ENCODE measurements at regions not wholly inside any gene's neighbourhood (a gene's known extent, or its start where the extent isn't known, plus 50 kb on each side); places are given as distances from the start of the nearest gene placed in this dataset.

GRCh38 chr7:28293527-28293835 is 112.9 kb upstream of the JAZF1 start:
- Histone ChIP-seq H3K79me2 (ENCODE audit: control insufficient read depth, insufficient read depth, low read length) (no peaks in the 10 kb centered on the region), H3K9ac (ENCODE audit: insufficient read depth in 1 of 2, low read depth in 2 of 2, low read length in 2 of 2) (no peak overlapping the region), H3K4me1 (replicated peaks in 1 of 2; ENCODE audit: control insufficient read depth in 2 of 2, insufficient read depth in 2 of 2, low read length in 2 of 2) (no peaks in the 10 kb centered on the region), H3K4me2 (ENCODE audit: insufficient read depth, low read length) (no peak overlapping the region), H3K27ac (ENCODE audit: extremely low read depth, low read depth, low read length) (no peak overlapping the region), H3K27me3 (ENCODE audit: control insufficient read depth in 2 of 2, insufficient read depth in 2 of 2, low read length in 2 of 2) (no peaks in the 10 kb centered on the region), H3K9me1 (ENCODE audit: control insufficient read depth, insufficient read depth, low read length) (no peaks in the 10 kb centered on the region), H3K36me3 (ENCODE audit: control insufficient read depth, insufficient read depth, low read length) (no peaks in the 10 kb centered on the region), H4K20me1 (replicated peaks; ENCODE audit: control insufficient read depth, insufficient read depth, low read length) (peaks cover 4% of the 10 kb centered on the region; the same call in 1 of the 2 replicates), H3K9me3 (replicated peaks; ENCODE audit: control insufficient read depth, insufficient read depth, low read depth, low read length) (no peaks in the 10 kb centered on the region), H3K4me3 (no peak overlapping the region), H2AFZ (ENCODE audit: low read depth, low read length) (no peak overlapping the region)
- no TSS peak for BruUV-seq (replicated peaks)
- ChIA-PET CTCF (ENCODE audit: low intra/inter-chr PET ratio) (no interaction called here), POLR2A (no interaction called here)
- WGBS (ENCODE audit: insufficient coverage, low coverage, missing lambda C conversion rate) = 0% methylated on average over 1 of the region's 1 CpG
- DNase-seq (ENCODE audit: extremely low read depth in 1 of 4, low spot score in 3 of 4) (no peak), FAIRE-seq (no peak), ATAC-seq (no peak)
- TF ChIP-seq RBM15 (IDR thresholded peaks at IDR 0.05; ENCODE audit: insufficient read depth, low read length) (no peak), NFE2 (IDR thresholded peaks at IDR 0.05; ENCODE audit: low read depth) (peak; percentile 48; the same call in 1 of the 2 replicates), ZNF347 (CRISPR knock-in tag; IDR thresholded peaks at IDR 0.05; ENCODE audit: low read depth) (no peak), PYGO2 (tag; IDR thresholded peaks at IDR 0.05) (no peak), MAFG (tag; conservative IDR thresholded peaks at IDR 0.05) (peak; percentile 62), HMG20A (CRISPR knock-in tag; conservative IDR thresholded peaks at IDR 0.05) (no peak), TCF15 (CRISPR knock-in tag; IDR thresholded peaks at IDR 0.05) (no peak), ZNF316 (IDR thresholded peaks at IDR 0.05) (peak; percentile 52; the same call in 1 of the 2 replicates), C11orf30 (IDR thresholded peaks at IDR 0.05; ENCODE audit: low read depth) (peak; percentile 32; the same call in 1 of the 2 replicates), BRF2 (IDR thresholded peaks at IDR 0.05; ENCODE audit: borderline replicate concordance, insufficient read depth, insufficient read length) (no peak)
- in situ Hi-C loops (cut with MboI) = no loop called here
- intact Hi-C loops (cut with micrococcal nuclease) = no loop called here
